ENCODE measurements at regions not wholly inside any gene's neighbourhood (a gene's known extent, or its start where the extent isn't known, plus 50 kb on each side); places are given as distances from the start of the nearest gene placed in this dataset.

DNA sequence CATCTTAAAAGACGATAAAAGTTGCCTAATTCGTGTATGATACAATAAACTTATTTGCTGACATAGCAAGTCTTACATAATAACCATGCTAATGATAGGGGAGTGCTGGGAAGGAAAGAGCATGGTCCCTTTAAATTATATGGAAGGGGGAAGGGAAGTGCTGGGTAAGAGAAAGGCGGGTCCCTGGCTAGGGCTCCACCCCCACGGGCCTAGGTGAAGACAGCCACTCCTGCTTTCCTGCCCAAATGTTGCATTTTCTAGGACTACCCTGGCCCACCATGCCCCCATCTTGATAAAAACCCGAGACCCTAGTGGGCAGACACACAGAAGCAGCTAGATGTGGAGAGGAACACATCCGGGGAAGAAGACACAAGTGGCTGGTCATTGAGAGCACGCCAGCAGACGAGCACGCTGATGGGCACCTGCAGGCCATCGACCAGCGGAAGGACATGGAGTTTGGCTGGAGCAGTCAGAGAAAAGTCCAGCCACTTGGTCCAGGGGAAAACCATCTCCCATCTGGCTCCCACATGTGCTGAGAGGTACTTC is 328.7 kb downstream of the ARL4A start:
- no peak for ATAC-seq
- Histone ChIP-seq H3K36me3 (no peaks in the 10 kb centered on the region), H3K4me3 (no peak overlapping the region), H3K27ac (no peak overlapping the region), H3K4me1 (no peaks in the 10 kb centered on the region), H3K27me3 (ENCODE audit: low read depth) (no peaks in the 10 kb centered on the region), H3K9me3 (no peaks in the 10 kb centered on the region)
- DNase-seq, result no peak
- intact Hi-C loops (cut with DNase I), result no loop called here
- no peak for TF ChIP-seq CTCF (IDR thresholded peaks at IDR 0.05)

DNA sequence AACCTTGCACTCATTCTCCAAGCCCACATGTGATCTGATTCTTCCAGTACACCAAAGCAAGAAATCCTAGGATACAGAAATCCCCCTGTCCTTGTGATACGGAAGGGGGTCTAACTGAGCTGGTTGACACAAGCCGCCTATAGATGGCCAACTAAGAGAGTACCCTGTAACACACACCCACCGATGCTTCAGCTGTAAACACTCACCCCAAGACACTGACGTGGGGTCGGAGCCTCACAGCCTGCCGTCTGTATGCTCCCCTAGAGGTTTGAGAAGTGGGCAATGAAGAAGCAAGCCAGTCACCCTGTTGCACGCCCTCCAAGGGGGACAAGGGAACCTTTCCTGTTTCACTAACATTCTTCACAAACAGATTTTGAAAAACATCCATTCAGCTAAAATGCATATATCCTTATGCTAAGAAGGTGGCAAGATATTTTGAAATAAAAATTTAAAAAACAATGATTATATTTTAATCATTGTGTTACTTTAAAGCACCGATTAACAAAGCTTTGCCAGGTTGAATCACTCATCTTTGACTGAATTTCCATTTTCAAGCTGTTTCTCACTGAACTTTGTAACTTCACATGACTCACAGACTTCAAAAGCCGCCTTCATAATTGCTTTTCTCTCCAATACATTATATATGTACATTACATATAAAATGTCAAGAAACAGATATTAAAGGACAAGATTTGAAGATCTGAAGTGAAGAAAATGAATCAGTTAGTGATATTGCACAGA is 329.3 kb downstream of the ARL4A start:
- intact Hi-C loops (cut with DNase I), result no loop called here
- H3K27me3 ChIP-seq (ENCODE audit: low read depth), result no peaks in the 10 kb centered on the region
- TF ChIP-seq CTCF (IDR thresholded peaks at IDR 0.05), result no peak
- no peaks in the 10 kb centered on the region for H3K36me3 ChIP-seq
- no peak overlapping the region for H3K4me3 ChIP-seq
- H3K4me1 ChIP-seq, result no peaks in the 10 kb centered on the region
- H3K27ac ChIP-seq, result no peak overlapping the region
- no peaks in the 10 kb centered on the region for H3K9me3 ChIP-seq
- ATAC-seq (no peak), DNase-seq (no peak)

DNA sequence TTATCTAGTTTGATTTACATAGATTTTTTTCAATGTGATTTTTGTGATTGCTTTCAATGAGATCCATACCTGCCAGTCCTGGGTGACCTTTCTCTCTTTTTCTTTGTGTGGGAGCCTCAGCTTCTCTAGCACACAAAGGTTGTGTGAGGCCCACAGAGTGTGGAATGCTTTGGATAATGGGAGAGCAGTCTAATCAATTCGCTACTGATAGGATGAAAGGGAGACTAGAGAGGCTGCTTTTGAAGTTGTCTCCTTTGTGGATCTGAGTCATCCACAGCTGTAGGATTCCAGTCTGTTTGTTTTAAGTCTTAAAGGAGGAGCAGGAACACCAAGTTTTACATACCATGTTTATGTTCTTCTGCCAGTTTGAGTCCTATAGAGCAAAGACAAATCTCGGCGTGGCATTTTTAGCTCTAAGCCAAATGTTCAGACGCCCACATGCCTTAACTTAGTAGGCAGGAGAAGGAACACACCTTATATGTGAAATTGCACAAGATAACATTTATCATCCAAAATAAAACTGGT is 330.0 kb downstream of the ARL4A start:
- Histone ChIP-seq H3K27me3 (ENCODE audit: low read depth) (no peaks in the 10 kb centered on the region), H3K4me1 (no peaks in the 10 kb centered on the region), H3K9me3 (no peaks in the 10 kb centered on the region), H3K27ac (no peak overlapping the region), H3K4me3 (no peak overlapping the region), H3K36me3 (no peaks in the 10 kb centered on the region)
- intact Hi-C loops (cut with DNase I), result no loop called here
- no peak for DNase-seq
- no peak for TF ChIP-seq CTCF (IDR thresholded peaks at IDR 0.05)
- ATAC-seq, result no peak

DNA sequence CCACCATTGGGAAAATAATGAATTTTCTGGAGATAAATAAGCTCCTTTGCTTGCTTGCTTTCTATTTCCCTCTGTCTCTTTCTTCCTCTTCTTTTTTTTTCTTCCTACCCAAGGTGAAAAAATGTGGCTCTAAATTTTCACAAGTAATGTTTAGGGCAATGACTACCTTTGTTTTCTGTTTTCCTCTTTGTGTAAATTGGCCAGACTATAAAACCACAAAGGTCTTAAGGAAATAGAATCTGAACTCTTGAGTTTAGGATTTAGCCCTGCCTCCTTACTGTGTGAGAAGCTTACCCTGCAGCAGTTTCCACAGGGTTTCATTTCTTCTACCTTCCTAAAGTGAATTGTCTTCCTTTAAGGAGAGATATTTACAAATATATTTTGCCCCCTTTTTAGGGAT is 330.4 kb downstream of the ARL4A start:
- intact Hi-C loops (cut with DNase I), result no loop called here
- ATAC-seq (no peak), DNase-seq (no peak)
- no peak overlapping the region for H3K27ac ChIP-seq
- no peaks in the 10 kb centered on the region for H3K36me3 ChIP-seq
- H3K4me1 ChIP-seq, result no peaks in the 10 kb centered on the region
- no peaks in the 10 kb centered on the region for H3K27me3 ChIP-seq (ENCODE audit: low read depth)
- H3K9me3 ChIP-seq, result no peaks in the 10 kb centered on the region
- no peak for TF ChIP-seq CTCF (IDR thresholded peaks at IDR 0.05)
- no peak overlapping the region for H3K4me3 ChIP-seq

GRCh38 chr7:13021566-13022300 is 334.3 kb downstream of the ARL4A start:
- no peak for DNase-seq
- no peaks in the 10 kb centered on the region for H3K27me3 ChIP-seq (ENCODE audit: low read depth)
- no peak for TF ChIP-seq CTCF (IDR thresholded peaks at IDR 0.05)
- H3K4me1 ChIP-seq, result no peaks in the 10 kb centered on the region
- no peak overlapping the region for H3K4me3 ChIP-seq
- H3K9me3 ChIP-seq, result no peaks in the 10 kb centered on the region
- intact Hi-C loops (cut with DNase I), result no loop called here
- no peaks in the 10 kb centered on the region for H3K36me3 ChIP-seq
- ATAC-seq, result no peak
- H3K27ac ChIP-seq, result no peak overlapping the region

Data from lower lobe of right lung (tissue), 2 donors.